ENCODE measurements at regions not wholly inside any gene's neighbourhood (a gene's known extent, or its start where the extent isn't known, plus 50 kb on each side); places are given as distances from the start of the nearest gene placed in this dataset.
A peak's percentile ranks its signal among the peaks of the same experiment; 100 is the strongest.

DNA sequence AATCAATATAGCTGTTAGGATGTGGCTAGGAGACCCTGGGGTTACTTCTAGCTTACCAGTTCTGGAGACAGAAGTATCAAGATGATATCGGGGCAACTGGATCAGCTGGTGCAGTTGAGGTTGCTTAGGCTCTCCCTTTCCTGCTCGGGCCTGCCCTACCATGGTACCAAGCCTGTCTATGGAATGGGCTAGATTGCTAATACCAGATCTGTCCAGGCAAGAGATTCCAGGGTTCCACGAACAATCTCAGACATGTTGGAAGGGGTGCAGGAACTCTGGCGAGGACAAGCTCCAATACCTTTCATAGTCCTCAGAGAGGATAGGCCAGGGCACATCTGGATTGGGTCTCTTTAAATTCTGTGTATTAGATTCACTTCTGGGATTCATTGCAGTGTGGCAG is 53.8 kb downstream of the ADM start:
- H3K4me1 ChIP-seq (ENCODE audit: control insufficient read depth in 1 of 2, extremely low read depth in 1 of 2, insufficient read depth in 2 of 2, low read length in 2 of 2), result no peaks in the 10 kb centered on the region
- H3K27ac Mint-ChIP-seq, result no peak overlapping the region
- no peaks in the 10 kb centered on the region for H3K36me3 ChIP-seq (ENCODE audit: control insufficient read depth in 2 of 2, extremely low read depth in 1 of 2, insufficient read depth in 1 of 2, low read length in 1 of 2)
- ChIA-PET CTCF (no interaction called here), POLR2A (no interaction called here)
- 80% methylated on average over 2 of the region's 4 CpGs for WGBS (ENCODE audit: insufficient coverage)
- no peak overlapping the region for H3K4me3 ChIP-seq (ENCODE audit: control insufficient read depth in 1 of 2, extremely low read depth in 1 of 2, low read length in 1 of 2)
- peaks cover 0 to 3% (median 0%) of the 10 kb centered on the region in 3 donors for H3K9me3 Mint-ChIP-seq
- H3K27ac ChIP-seq (ENCODE audit: low read length), result no peak overlapping the region
- H3K36me3 Mint-ChIP-seq, result no peaks in the 10 kb centered on the region
- no peak for DNase-seq
- no peak for ATAC-seq (replicated peaks in 1 of 4)
- peaks cover 0 to 6% of the 10 kb centered on the region in 2 experiments for H3K27me3 ChIP-seq (replicated peaks in 1 of 2; ENCODE audit: control insufficient read depth in 2 of 2, extremely low read depth in 1 of 2, insufficient read depth in 2 of 2, low read length in 1 of 2)
- peaks cover 31 to 46% of the 10 kb centered on the region in 2 donors for H3K27me3 Mint-ChIP-seq
- H3K9me3 ChIP-seq, result no peaks in the 10 kb centered on the region
- H3K4me3 Mint-ChIP-seq, result no peak overlapping the region
- peaks cover 0 to 2% (median 0%) of the 10 kb centered on the region in 3 donors for H3K4me1 Mint-ChIP-seq

DNA sequence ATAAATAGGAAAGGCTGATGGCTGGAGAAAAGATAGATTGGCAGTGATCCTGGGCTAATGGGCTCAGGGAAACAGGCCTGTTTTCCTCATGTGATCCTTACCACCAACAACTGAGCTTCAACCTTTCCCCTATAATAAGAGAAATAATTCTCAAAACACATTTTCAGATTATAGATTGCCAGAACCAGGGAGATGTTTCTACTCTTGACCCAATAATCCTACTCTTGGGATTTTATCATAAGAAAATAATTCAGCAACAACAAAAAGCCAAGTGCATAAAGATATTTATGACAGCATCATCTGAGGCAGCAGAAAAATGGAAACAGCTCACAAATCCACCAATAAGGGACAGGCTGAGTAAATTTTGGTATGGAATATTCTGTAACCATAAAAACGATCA is 54.3 kb downstream of the ADM start:
- CTCF ChIA-PET, result interaction anchor here in 1 of 2 donors (0.6 kb wide), 1 partner anchor 106 kb away, joined by 3 read pairs; no protein-coding TSS in a partner anchor
- Histone ChIP-seq H3K27me3 (replicated peaks in 1 of 2; ENCODE audit: control insufficient read depth in 2 of 2, extremely low read depth in 1 of 2, insufficient read depth in 2 of 2, low read length in 1 of 2) (peaks cover 0 to 6% of the 10 kb centered on the region in 2 experiments), H3K36me3 (ENCODE audit: control insufficient read depth in 2 of 2, extremely low read depth in 1 of 2, insufficient read depth in 1 of 2, low read length in 1 of 2) (no peaks in the 10 kb centered on the region), H3K9me3 (no peaks in the 10 kb centered on the region), H3K4me1 (ENCODE audit: control insufficient read depth in 1 of 2, extremely low read depth in 1 of 2, insufficient read depth in 2 of 2, low read length in 2 of 2) (no peaks in the 10 kb centered on the region), H3K4me3 (ENCODE audit: control insufficient read depth in 1 of 2, extremely low read depth in 1 of 2, low read length in 1 of 2) (no peak overlapping the region), H3K27ac (ENCODE audit: low read length) (no peak overlapping the region)
- WGBS (ENCODE audit: insufficient coverage), result no CpG with 5 or more reads among the region's 1 CpG
- Mint-ChIP-seq H3K4me1 (peaks cover 0 to 2% (median 0%) of the 10 kb centered on the region in 3 donors), H3K9me3 (peaks cover 0 to 3% (median 0%) of the 10 kb centered on the region in 3 donors), H3K27me3 (peaks cover 31 to 44% of the 10 kb centered on the region in 2 donors), H3K4me3 (no peak overlapping the region), H3K27ac (no peak overlapping the region), H3K36me3 (no peaks in the 10 kb centered on the region)
- POLR2A ChIA-PET, result no interaction called here
- DNase-seq (no peak), ATAC-seq (replicated peaks in 1 of 4) (no peak)

DNA sequence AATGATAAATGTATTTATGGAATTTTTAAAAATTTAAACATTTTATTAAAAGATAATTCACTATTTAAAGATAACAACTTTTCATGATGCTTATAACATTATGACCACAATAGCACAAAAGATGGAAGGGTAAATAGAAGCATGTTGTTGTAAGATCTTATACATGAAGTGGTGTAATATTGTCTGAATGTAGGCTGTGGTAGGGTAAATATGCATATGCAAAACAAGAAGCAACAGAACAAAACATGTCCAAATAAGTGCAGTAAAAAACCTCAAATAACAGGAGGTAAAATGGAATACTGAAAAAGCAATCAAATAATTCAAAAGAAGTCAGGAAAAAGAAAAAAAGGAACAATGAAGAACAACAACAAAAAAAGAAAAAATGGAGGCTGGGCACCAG is 56.0 kb downstream of the ADM start:
- CTCF ChIA-PET, result no interaction called here
- Histone ChIP-seq H3K36me3 (ENCODE audit: control insufficient read depth in 2 of 2, extremely low read depth in 1 of 2, insufficient read depth in 1 of 2, low read length in 1 of 2) (no peaks in the 10 kb centered on the region), H3K27ac (ENCODE audit: low read length) (no peak overlapping the region), H3K27me3 (replicated peaks in 1 of 2; ENCODE audit: control insufficient read depth in 2 of 2, extremely low read depth in 1 of 2, insufficient read depth in 2 of 2, low read length in 1 of 2) (peaks cover 0 to 6% of the 10 kb centered on the region in 2 experiments), H3K4me1 (ENCODE audit: control insufficient read depth in 1 of 2, extremely low read depth in 1 of 2, insufficient read depth in 2 of 2, low read length in 2 of 2) (no peaks in the 10 kb centered on the region), H3K4me3 (ENCODE audit: control insufficient read depth in 1 of 2, extremely low read depth in 1 of 2, low read length in 1 of 2) (no peak overlapping the region), H3K9me3 (no peaks in the 10 kb centered on the region)
- Mint-ChIP-seq H3K36me3 (no peaks in the 10 kb centered on the region), H3K4me1 (peaks cover 0 to 2% (median 0%) of the 10 kb centered on the region in 3 donors), H3K27me3 (peaks cover 20 to 32% of the 10 kb centered on the region in 2 donors), H3K27ac (peak overlapping the region in 1 of 2 donors; percentile 71), H3K9me3 (peaks cover 0 to 3% (median 0%) of the 10 kb centered on the region in 3 donors), H3K4me3 (no peak overlapping the region)
- POLR2A ChIA-PET, result no interaction called here
- ATAC-seq (replicated peaks in 1 of 4), result no peak
- DNase-seq, result no peak

DNA sequence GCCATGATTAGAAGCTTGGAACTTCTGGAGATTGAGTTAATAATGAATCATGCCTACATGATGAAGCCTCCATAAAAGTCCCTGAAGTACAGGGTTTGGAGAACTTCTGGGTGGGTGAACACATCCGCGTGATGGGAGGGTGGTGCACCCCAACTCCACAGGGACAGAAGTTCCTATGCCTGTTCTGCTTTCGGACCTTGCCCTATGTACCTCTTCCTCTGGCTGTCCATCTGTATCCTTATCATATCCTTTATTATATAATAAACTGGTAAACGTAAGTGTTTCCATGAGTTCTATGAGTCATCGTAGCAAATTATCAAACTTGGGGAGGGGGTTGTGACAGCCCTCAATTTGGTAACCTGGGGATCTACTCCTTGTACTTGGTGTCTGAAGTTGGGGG is 60.2 kb downstream of the ADM start:
- Mint-ChIP-seq H3K27ac (no peak overlapping the region), H3K4me1 (peaks cover 6 to 9% (median 8%) of the 10 kb centered on the region in 3 donors), H3K4me3 (no peak overlapping the region), H3K27me3 (peaks cover 9 to 19% of the 10 kb centered on the region in 2 donors), H3K36me3 (no peaks in the 10 kb centered on the region), H3K9me3 (peaks cover 3 to 4% (median 3%) of the 10 kb centered on the region in 3 donors)
- Histone ChIP-seq H3K27me3 (replicated peaks in 1 of 2; ENCODE audit: control insufficient read depth in 2 of 2, extremely low read depth in 1 of 2, insufficient read depth in 2 of 2, low read length in 1 of 2) (peaks cover 0 to 3% of the 10 kb centered on the region in 2 experiments), H3K27ac (ENCODE audit: low read length) (no peak overlapping the region), H3K36me3 (ENCODE audit: control insufficient read depth in 2 of 2, extremely low read depth in 1 of 2, insufficient read depth in 1 of 2, low read length in 1 of 2) (no peaks in the 10 kb centered on the region), H3K9me3 (no peaks in the 10 kb centered on the region), H3K4me3 (ENCODE audit: control insufficient read depth in 1 of 2, extremely low read depth in 1 of 2, low read length in 1 of 2) (no peak overlapping the region), H3K4me1 (ENCODE audit: control insufficient read depth in 1 of 2, extremely low read depth in 1 of 2, insufficient read depth in 2 of 2, low read length in 2 of 2) (peaks cover 0 to 6% of the 10 kb centered on the region in 2 experiments)
- WGBS (ENCODE audit: insufficient coverage), result no CpG with 5 or more reads among the region's 5 CpGs
- ChIA-PET CTCF (interaction anchor here in 1 of 2 donors (0.5 kb wide), 1 partner anchor 318 kb away, joined by 3 read pairs; no protein-coding TSS in a partner anchor), POLR2A (no interaction called here)
- no peak for DNase-seq
- no peak for ATAC-seq (replicated peaks in 1 of 4)

DNA sequence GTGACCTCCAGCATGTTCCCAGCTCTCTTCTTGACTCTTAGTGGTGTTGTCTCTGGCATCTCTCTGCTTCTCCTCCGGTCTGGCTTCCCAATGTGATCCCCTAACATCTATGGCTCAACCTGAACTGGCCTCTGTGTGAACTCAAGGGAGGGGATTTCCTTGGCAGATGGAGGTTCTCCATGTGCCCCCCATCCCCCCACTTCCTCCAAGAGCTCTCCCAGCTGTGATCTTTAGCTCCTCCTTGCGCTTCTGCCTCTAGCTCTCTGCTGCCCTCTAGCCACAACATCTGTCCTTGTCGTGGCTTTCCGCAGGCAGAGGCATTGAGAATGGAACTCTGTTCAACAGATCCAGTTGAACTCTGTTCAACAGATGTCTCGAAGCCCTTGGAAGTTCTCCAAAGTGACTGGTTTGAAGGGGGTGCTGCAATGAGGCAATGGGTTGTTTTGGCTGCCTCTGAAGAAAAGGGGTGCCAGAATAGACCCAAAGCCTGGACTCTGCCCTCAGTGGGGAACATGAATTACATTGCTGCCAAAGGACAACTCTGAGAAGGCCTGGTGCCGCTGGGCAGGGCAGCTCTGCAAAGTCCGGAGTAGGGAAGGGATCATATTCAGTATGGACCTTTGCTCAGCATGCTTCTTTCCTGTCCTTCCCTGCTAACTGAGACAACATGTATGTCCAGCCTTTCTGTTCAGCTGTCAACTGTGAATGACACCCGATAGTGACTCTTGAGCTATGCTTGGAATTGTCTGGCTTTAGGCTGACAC is 61.9 kb downstream of the ADM start:
- ChIA-PET POLR2A (no interaction called here), CTCF (interaction anchor here (0.5 to 1.5 kb wide), 8 partner anchors 9 to 609 kb away, joined by 3 to 4 read pairs (median 3); no protein-coding TSS in a partner anchor)
- H3K27ac Mint-ChIP-seq, result no peak overlapping the region
- no peak overlapping the region for H3K4me3 Mint-ChIP-seq
- Histone ChIP-seq H3K9me3 (no peaks in the 10 kb centered on the region), H3K27me3 (replicated peaks in 1 of 2; ENCODE audit: control insufficient read depth in 2 of 2, extremely low read depth in 1 of 2, insufficient read depth in 2 of 2, low read length in 1 of 2) (peaks cover 0 to 3% of the 10 kb centered on the region in 2 experiments), H3K36me3 (ENCODE audit: control insufficient read depth in 2 of 2, extremely low read depth in 1 of 2, insufficient read depth in 1 of 2, low read length in 1 of 2) (no peaks in the 10 kb centered on the region), H3K27ac (ENCODE audit: low read length) (no peak overlapping the region), H3K4me1 (ENCODE audit: control insufficient read depth in 1 of 2, extremely low read depth in 1 of 2, insufficient read depth in 2 of 2, low read length in 2 of 2) (peaks cover 0 to 6% of the 10 kb centered on the region in 2 experiments), H3K4me3 (ENCODE audit: control insufficient read depth in 1 of 2, extremely low read depth in 1 of 2, low read length in 1 of 2) (no peak overlapping the region)
- H3K4me1 Mint-ChIP-seq, result peaks cover 6 to 9% (median 8%) of the 10 kb centered on the region in 3 donors
- peaks cover 9 to 16% of the 10 kb centered on the region in 2 donors for H3K27me3 Mint-ChIP-seq
- ATAC-seq (replicated peaks in 1 of 4) (peak; percentile 55 to 90 (median 58)), DNase-seq (peak; percentile 6 to 72 (median 41))
- peaks cover 0 to 4% (median 3%) of the 10 kb centered on the region in 3 donors for H3K9me3 Mint-ChIP-seq
- 42% methylated on average over 4 of the region's 8 CpGs for WGBS (ENCODE audit: insufficient coverage)
- H3K36me3 Mint-ChIP-seq, result no peaks in the 10 kb centered on the region

DNA sequence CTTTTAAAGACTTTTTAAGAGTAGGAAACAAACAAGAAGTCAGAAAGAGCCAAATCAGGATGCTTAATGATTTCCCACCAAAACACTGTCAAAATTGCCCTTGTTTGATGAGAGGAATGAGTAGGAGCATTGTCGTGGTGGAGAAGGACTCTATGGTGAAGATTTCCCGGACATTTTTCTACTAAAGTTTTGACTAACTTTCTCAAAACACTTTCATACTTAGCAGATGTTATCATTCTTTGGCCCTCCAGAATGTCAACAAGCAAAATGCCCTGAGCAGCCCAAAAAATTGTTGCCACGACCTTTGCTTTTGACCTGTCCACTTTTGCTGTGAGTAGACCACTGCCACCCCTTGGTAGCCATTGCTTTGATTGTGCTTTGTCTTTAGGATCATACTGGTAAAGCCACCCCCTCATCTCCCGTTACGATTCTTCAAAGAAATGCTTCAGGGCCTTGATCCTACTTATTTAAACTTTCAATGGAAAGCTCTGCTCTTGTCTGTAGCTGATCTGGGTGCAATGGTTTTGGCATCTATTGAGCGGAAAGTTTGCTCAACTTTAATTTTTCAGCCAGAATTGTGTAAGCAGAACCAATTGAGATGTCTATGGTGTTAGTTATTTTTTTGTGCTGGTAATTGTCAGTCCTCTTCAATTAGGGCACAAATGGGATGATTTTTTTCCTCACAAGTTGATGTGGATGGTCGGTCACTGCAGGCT is 67.2 kb downstream of the ADM start:
- POLR2A ChIA-PET, result no interaction called here
- 40% methylated on average over 1 of the region's 7 CpGs for WGBS (ENCODE audit: insufficient coverage)
- H3K27ac ChIP-seq (ENCODE audit: low read length), result no peak overlapping the region
- H3K9me3 ChIP-seq, result no peaks in the 10 kb centered on the region
- Mint-ChIP-seq H3K27ac (no peak overlapping the region), H3K27me3 (peaks cover 9 to 18% of the 10 kb centered on the region in 2 donors), H3K9me3 (peaks cover 0 to 4% (median 3%) of the 10 kb centered on the region in 3 donors), H3K4me1 (no peaks in the 10 kb centered on the region), H3K36me3 (no peaks in the 10 kb centered on the region), H3K4me3 (no peak overlapping the region)
- no peak for ATAC-seq (replicated peaks in 1 of 4)
- CTCF ChIA-PET, result interaction anchor here in 1 of 2 donors (0.6 kb wide), 1 partner anchor 1253 kb away, joined by 7 read pairs; no protein-coding TSS in a partner anchor
- H3K4me1 ChIP-seq (ENCODE audit: control insufficient read depth in 1 of 2, extremely low read depth in 1 of 2, insufficient read depth in 2 of 2, low read length in 2 of 2), result no peaks in the 10 kb centered on the region
- H3K27me3 ChIP-seq (replicated peaks in 1 of 2; ENCODE audit: control insufficient read depth in 2 of 2, extremely low read depth in 1 of 2, insufficient read depth in 2 of 2, low read length in 1 of 2), result no peaks in the 10 kb centered on the region
- no peak overlapping the region for H3K4me3 ChIP-seq (ENCODE audit: control insufficient read depth in 1 of 2, extremely low read depth in 1 of 2, low read length in 1 of 2)
- no peaks in the 10 kb centered on the region for H3K36me3 ChIP-seq (ENCODE audit: control insufficient read depth in 2 of 2, extremely low read depth in 1 of 2, insufficient read depth in 1 of 2, low read length in 1 of 2)
- no peak for DNase-seq
